Adipocyte (in vitro differentiated cells): ENCODE measurements at regions not wholly inside any gene's neighbourhood (a gene's known extent, or its start where the extent isn't known, plus 50 kb on each side); places are given as distances from the start of the nearest gene placed in this dataset.

ENCODE experiments used
- DNase-seq: peaks from one replicate; pipeline ENCODE4 v3.0.0-alpha.2; 2015; ENCODE audit warnings: low read depth
- H3K27me3 ChIP-seq: replicated peaks from 2 replicates; pipeline ENCODE4 v1.7.0; 2013; ENCODE audit warnings: mild to moderate bottlenecking, low read length, moderate library complexity; ENCODE audit not compliant: control insufficient read depth, insufficient read depth
- H3K36me3 ChIP-seq: 2 replicates; pipeline ENCODE4 v1.7.0; 2013; ENCODE audit warnings: low read length, mild to moderate bottlenecking, moderate library complexity; ENCODE audit not compliant: control insufficient read depth, insufficient read depth, severe bottlenecking
- H3K4me1 ChIP-seq: 2 replicates; pipeline ENCODE4 v1.7.0; 2013; ENCODE audit warnings: mild to moderate bottlenecking, low read length, moderate library complexity; ENCODE audit not compliant: control insufficient read depth, insufficient read depth
- H3K4me3 ChIP-seq: 2 replicates; pipeline ENCODE4 v1.7.0; 2013; ENCODE audit warnings: mild to moderate bottlenecking, low read length, moderate library complexity
- H3K9ac ChIP-seq: 2 replicates; pipeline ENCODE4 v1.7.0; 2013; ENCODE audit warnings: mild to moderate bottlenecking, low read length, moderate library complexity
- H3K9me3 ChIP-seq: 2 replicates; pipeline ENCODE4 v1.7.0; 2013; ENCODE audit warnings: mild to moderate bottlenecking, low read length, moderate library complexity; ENCODE audit not compliant: control insufficient read depth

GRCh38 chr12:75571656-75572205 is 60.3 kb upstream of the KRR1 start:
- Histone ChIP-seq H3K9me3 (peaks cover 4% of the 10 kb centered on the region), H3K4me3 (no peak overlapping the region), H3K9ac (no peak overlapping the region), H3K27me3 (no peaks in the 10 kb centered on the region), H3K4me1 (no peaks in the 10 kb centered on the region), H3K36me3 (no peaks in the 10 kb centered on the region)
- no peak for DNase-seq

GRCh38 chr12:75571204-75571603 is 59.8 kb upstream of the KRR1 start:
- Histone ChIP-seq H3K9me3 (peaks cover 4% of the 10 kb centered on the region), H3K36me3 (no peaks in the 10 kb centered on the region), H3K27me3 (no peaks in the 10 kb centered on the region), H3K4me1 (no peaks in the 10 kb centered on the region), H3K9ac (no peak overlapping the region), H3K4me3 (no peak overlapping the region)
- no peak for DNase-seq

GRCh38 chr12:75568801-75569200 is 57.4 kb upstream of the KRR1 start:
- no peaks in the 10 kb centered on the region for H3K27me3 ChIP-seq
- no peak for DNase-seq
- no peaks in the 10 kb centered on the region for H3K36me3 ChIP-seq
- no peak overlapping the region for H3K9ac ChIP-seq
- H3K4me3 ChIP-seq = no peak overlapping the region
- H3K9me3 ChIP-seq = peaks cover 15% of the 10 kb centered on the region
- H3K4me1 ChIP-seq = peaks cover 4% of the 10 kb centered on the region

GRCh38 chr12:75568393-75568792 is 57.0 kb upstream of the KRR1 start:
- Histone ChIP-seq H3K36me3 (no peaks in the 10 kb centered on the region), H3K9me3 (peaks cover 15% of the 10 kb centered on the region), H3K4me1 (peaks cover 4% of the 10 kb centered on the region), H3K9ac (no peak overlapping the region), H3K27me3 (no peaks in the 10 kb centered on the region), H3K4me3 (no peak overlapping the region)
- peak; percentile 65 for DNase-seq

- no peak for DNase-seq
- Histone ChIP-seq H3K4me3 (no peak overlapping the region), H3K4me1 (peaks cover 4% of the 10 kb centered on the region), H3K27me3 (no peaks in the 10 kb centered on the region), H3K36me3 (no peaks in the 10 kb centered on the region), H3K9ac (no peak overlapping the region), H3K9me3 (peaks cover 11% of the 10 kb centered on the region)
Observed at GRCh38 chr12:75565795-75566194, 54.4 kb upstream of the KRR1 start.

GRCh38 chr12:75564852-75565251 is 53.4 kb upstream of the KRR1 start:
- H3K36me3 ChIP-seq = no peaks in the 10 kb centered on the region
- H3K27me3 ChIP-seq = no peaks in the 10 kb centered on the region
- H3K9me3 ChIP-seq = peaks cover 11% of the 10 kb centered on the region
- no peak overlapping the region for H3K9ac ChIP-seq
- no peak overlapping the region for H3K4me3 ChIP-seq
- H3K4me1 ChIP-seq = peaks cover 4% of the 10 kb centered on the region
- no peak for DNase-seq

GRCh38 chr12:75564398-75564797 is 53.0 kb upstream of the KRR1 start:
- Histone ChIP-seq H3K4me1 (peaks cover 4% of the 10 kb centered on the region), H3K9me3 (peaks cover 11% of the 10 kb centered on the region), H3K4me3 (no peak overlapping the region), H3K9ac (no peak overlapping the region), H3K36me3 (no peaks in the 10 kb centered on the region), H3K27me3 (no peaks in the 10 kb centered on the region)
- no peak for DNase-seq

GRCh38 chr12:75563351-75563750 is 51.9 kb upstream of the KRR1 start:
- H3K9ac ChIP-seq = no peak overlapping the region
- H3K9me3 ChIP-seq = peaks cover 11% of the 10 kb centered on the region
- H3K27me3 ChIP-seq = no peaks in the 10 kb centered on the region
- H3K4me3 ChIP-seq = no peak overlapping the region
- peaks cover 4% of the 10 kb centered on the region for H3K4me1 ChIP-seq
- H3K36me3 ChIP-seq = no peaks in the 10 kb centered on the region
- no peak for DNase-seq

GRCh38 chr12:75561921-75562320 is 50.5 kb upstream of the KRR1 start:
- Histone ChIP-seq H3K9ac (no peak overlapping the region), H3K9me3 (peaks cover 11% of the 10 kb centered on the region), H3K36me3 (no peaks in the 10 kb centered on the region), H3K4me1 (peaks cover 4% of the 10 kb centered on the region), H3K27me3 (no peaks in the 10 kb centered on the region), H3K4me3 (no peak overlapping the region)
- DNase-seq = no peak
